Gastroesophageal sphincter (tissue), 3 donors: ENCODE measurements at regions not wholly inside any gene's neighbourhood (a gene's known extent, or its start where the extent isn't known, plus 50 kb on each side); places are given as distances from the start of the nearest gene placed in this dataset.

ENCODE experiments used
- EP300 ChIP-seq: sonication (generic); formaldehyde crosslinking; IDR thresholded peaks from one replicate; pipeline ENCODE4 v1.6.1; 2017; ENCODE audit warnings: antibody characterized with exemption, mild to moderate bottlenecking
- POLR2A ChIP-seq, 2 donors: fragments of 450-650 bp; IDR thresholded peaks; one replicate each; pipeline ENCODE4 v1.6.1; 2017; ENCODE audit warnings: antibody characterized with exemption in 2 of 2, mild to moderate bottlenecking in 2 of 2, moderate library complexity in 1 of 2
- POLR2AphosphoS5 ChIP-seq: sonication (generic); formaldehyde crosslinking; IDR thresholded peaks from one replicate; pipeline ENCODE4 v1.6.1; 2017; ENCODE audit warnings: antibody characterized with exemption
- TF ChIP-seq, protein P1 (sequence below), 4 experiments: fragments of 200-600 bp in 2 of 4; fragments of 450-650 bp in 2 of 4; sonication (generic) in 1 of 4; IDR thresholded peaks; one replicate each; pipeline ENCODE4 v1.5.1; 2017 to 2019; ENCODE audit warnings: antibody characterized with exemption in 4 of 4, mild to moderate bottlenecking in 2 of 4, moderate library complexity in 2 of 4

DNA sequence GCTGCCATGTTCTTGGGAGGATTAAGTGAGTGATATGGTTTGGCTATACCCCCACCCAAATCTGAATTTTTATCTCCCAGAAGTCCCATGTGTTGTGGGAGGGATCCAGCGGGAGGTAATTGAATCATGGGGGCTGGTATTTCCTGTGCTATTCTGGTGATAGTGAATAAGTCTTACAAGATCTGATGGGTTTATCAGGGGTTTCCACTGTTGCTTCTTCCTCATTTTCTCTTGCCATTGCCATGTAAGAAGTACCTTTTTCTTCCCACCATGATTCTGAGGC, 291.4 kb downstream of the KCNS3 start:
- TF ChIP-seq, protein P1, sequence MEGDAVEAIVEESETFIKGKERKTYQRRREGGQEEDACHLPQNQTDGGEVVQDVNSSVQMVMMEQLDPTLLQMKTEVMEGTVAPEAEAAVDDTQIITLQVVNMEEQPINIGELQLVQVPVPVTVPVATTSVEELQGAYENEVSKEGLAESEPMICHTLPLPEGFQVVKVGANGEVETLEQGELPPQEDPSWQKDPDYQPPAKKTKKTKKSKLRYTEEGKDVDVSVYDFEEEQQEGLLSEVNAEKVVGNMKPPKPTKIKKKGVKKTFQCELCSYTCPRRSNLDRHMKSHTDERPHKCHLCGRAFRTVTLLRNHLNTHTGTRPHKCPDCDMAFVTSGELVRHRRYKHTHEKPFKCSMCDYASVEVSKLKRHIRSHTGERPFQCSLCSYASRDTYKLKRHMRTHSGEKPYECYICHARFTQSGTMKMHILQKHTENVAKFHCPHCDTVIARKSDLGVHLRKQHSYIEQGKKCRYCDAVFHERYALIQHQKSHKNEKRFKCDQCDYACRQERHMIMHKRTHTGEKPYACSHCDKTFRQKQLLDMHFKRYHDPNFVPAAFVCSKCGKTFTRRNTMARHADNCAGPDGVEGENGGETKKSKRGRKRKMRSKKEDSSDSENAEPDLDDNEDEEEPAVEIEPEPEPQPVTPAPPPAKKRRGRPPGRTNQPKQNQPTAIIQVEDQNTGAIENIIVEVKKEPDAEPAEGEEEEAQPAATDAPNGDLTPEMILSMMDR (IDR thresholded peaks at IDR 0.05), result no peak
- TF ChIP-seq POLR2A (IDR thresholded peaks at IDR 0.05), result no peak
- TF ChIP-seq POLR2AphosphoS5, result no peak
- no peak for TF ChIP-seq EP300
